C4-2B (cell line): ENCODE measurements at regions not wholly inside any gene's neighbourhood (a gene's known extent, or its start where the extent isn't known, plus 50 kb on each side); places are given as distances from the start of the nearest gene placed in this dataset.

Experiments used
- H3K27ac ChIP-seq: fragments of 450-650 bp; 2 replicates; pipeline ENCODE4 v1.5.1; 2017
- ZFX ChIP-seq: fragments of 450-650 bp; IDR thresholded peaks from 2 replicates; pipeline ENCODE4 v1.6.1; 2017
- TF ChIP-seq, protein P1 (sequence below): fragments of 450-650 bp; conservative IDR thresholded peaks from 2 replicates; pipeline ENCODE4 v1.5.1; 2017; ENCODE audit warnings: mild to moderate bottlenecking

GRCh38 chr10:131725581-131726069 is 175.2 kb upstream of the PPP2R2D start:
- TF ChIP-seq, protein P1, sequence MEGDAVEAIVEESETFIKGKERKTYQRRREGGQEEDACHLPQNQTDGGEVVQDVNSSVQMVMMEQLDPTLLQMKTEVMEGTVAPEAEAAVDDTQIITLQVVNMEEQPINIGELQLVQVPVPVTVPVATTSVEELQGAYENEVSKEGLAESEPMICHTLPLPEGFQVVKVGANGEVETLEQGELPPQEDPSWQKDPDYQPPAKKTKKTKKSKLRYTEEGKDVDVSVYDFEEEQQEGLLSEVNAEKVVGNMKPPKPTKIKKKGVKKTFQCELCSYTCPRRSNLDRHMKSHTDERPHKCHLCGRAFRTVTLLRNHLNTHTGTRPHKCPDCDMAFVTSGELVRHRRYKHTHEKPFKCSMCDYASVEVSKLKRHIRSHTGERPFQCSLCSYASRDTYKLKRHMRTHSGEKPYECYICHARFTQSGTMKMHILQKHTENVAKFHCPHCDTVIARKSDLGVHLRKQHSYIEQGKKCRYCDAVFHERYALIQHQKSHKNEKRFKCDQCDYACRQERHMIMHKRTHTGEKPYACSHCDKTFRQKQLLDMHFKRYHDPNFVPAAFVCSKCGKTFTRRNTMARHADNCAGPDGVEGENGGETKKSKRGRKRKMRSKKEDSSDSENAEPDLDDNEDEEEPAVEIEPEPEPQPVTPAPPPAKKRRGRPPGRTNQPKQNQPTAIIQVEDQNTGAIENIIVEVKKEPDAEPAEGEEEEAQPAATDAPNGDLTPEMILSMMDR: no peak
- no peak for TF ChIP-seq ZFX
- H3K27ac ChIP-seq: no peak overlapping the region

- TF ChIP-seq, protein P1: no peak
- no peak for TF ChIP-seq ZFX
- no peak overlapping the region for H3K27ac ChIP-seq
Observed at GRCh38 chr10:131726076-131726880, 174.5 kb upstream of the PPP2R2D start.

- no peak for TF ChIP-seq ZFX
- TF ChIP-seq, protein P1: no peak
- no peak overlapping the region for H3K27ac ChIP-seq
Observed at GRCh38 chr10:131726967-131727366, 173.8 kb upstream of the PPP2R2D start.

- TF ChIP-seq ZFX: no peak
- TF ChIP-seq, protein P1: no peak
- H3K27ac ChIP-seq: no peak overlapping the region
Observed at GRCh38 chr10:131727560-131727959, 173.2 kb upstream of the PPP2R2D start.

DNA sequence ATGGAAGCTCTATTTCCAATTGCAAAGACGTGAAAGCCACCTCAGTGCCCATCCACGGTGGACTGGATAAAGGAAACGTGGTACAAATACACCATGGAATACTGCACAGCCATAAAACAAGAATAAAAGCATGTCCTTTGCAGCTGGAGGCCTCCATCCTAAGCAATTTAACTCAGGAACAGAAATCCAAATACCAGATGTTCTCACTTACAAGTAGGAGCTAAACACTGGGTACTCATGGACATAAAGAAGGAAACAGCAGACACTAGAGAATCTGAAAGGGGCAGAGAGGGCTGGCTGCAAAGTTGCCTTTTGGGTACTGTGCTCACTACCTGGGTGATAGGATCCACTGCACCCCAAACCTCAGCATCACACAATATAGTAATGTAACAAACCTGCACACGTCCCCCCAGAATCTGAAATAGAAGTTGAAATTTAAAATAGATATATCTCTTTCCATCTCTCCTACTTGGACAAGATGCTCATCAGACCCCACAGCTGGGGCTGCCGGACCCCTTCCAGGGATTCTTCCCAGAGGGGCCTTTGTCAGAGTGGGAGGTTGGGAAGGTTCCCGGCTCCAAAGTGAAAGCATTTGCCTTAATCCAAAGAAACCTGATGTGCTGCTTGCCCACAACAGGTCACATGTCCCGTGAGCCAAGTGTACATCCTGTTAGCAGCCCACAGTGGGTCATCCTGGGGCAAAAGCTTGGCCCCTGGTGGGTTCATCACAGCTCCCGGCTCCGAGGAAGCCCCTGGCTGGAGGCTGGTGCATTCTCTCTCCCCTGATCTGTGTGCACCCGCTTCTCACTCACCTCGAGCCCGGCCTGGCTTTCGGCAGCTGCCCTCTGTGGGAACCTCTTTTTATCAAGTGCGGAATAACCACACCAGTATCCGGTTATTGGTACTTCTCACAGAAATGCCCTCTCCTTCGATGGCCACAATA is 172.3 kb upstream of the PPP2R2D start:
- TF ChIP-seq, protein P1: no peak
- no peak for TF ChIP-seq ZFX
- H3K27ac ChIP-seq: no peak overlapping the region

- H3K27ac ChIP-seq: no peak overlapping the region
- no peak for TF ChIP-seq ZFX
- TF ChIP-seq, protein P1: no peak
Observed at GRCh38 chr10:131729361-131729760, 171.4 kb upstream of the PPP2R2D start.
